HG02623 (cell line): ENCODE measurements at regions not wholly inside any gene's neighbourhood (a gene's known extent, or its start where the extent isn't known, plus 50 kb on each side); places are given as distances from the start of the nearest gene placed in this dataset.

ENCODE experiments used
- ATAC-seq: cut with Tn5 transposase; IDR thresholded peaks from one replicate; pipeline ENCODE4 v1.9.1; 2021; ENCODE audit warnings: moderate library complexity; ENCODE audit not compliant: unreplicated experiment

- no peak for ATAC-seq
Measured at GRCh38 chr17:12521416-12521815, 144.3 kb upstream of the MYOCD start.

- no peak for ATAC-seq
Measured at GRCh38 chr17:12522336-12522735, 143.4 kb upstream of the MYOCD start.

- ATAC-seq, result no peak
Measured at GRCh38 chr17:12522743-12523183, 142.9 kb upstream of the MYOCD start.

GRCh38 chr17:12523244-12523643 is 142.4 kb upstream of the MYOCD start:
- ATAC-seq, result no peak

GRCh38 chr17:12528036-12528435 is 137.7 kb upstream of the MYOCD start:
- no peak for ATAC-seq

- no peak for ATAC-seq
Measured at GRCh38 chr17:12530161-12530560, 135.5 kb upstream of the MYOCD start.

- no peak for ATAC-seq
Measured at GRCh38 chr17:12536021-12536420, 129.7 kb upstream of the MYOCD start.

GRCh38 chr17:12536472-12536871 is 129.2 kb upstream of the MYOCD start:
- ATAC-seq, result no peak

- ATAC-seq, result no peak
Measured at GRCh38 chr17:12537436-12537835, 128.3 kb upstream of the MYOCD start.

GRCh38 chr17:12538003-12538402 is 127.7 kb upstream of the MYOCD start:
- no peak for ATAC-seq

- ATAC-seq, result no peak
Measured at GRCh38 chr17:12545877-12546513, 119.7 kb upstream of the MYOCD start.

GRCh38 chr17:12546983-12547382 is 118.7 kb upstream of the MYOCD start:
- ATAC-seq, result no peak

GRCh38 chr17:12547831-12548230 is 117.9 kb upstream of the MYOCD start:
- no peak for ATAC-seq

GRCh38 chr17:12548558-12548957 is 117.1 kb upstream of the MYOCD start:
- ATAC-seq, result no peak

- ATAC-seq, result no peak
Measured at GRCh38 chr17:12549499-12550041, 116.1 kb upstream of the MYOCD start.

- no peak for ATAC-seq
Measured at GRCh38 chr17:12553625-12554024, 112.1 kb upstream of the MYOCD start.

GRCh38 chr17:12554251-12554650 is 111.4 kb upstream of the MYOCD start:
- no peak for ATAC-seq

GRCh38 chr17:12566291-12566690 is 99.4 kb upstream of the MYOCD start:
- ATAC-seq, result no peak

GRCh38 chr17:12567077-12568053 is 98.3 kb upstream of the MYOCD start:
- no peak for ATAC-seq

GRCh38 chr17:12568358-12569251 is 97.1 kb upstream of the MYOCD start:
- no peak for ATAC-seq

GRCh38 chr17:12571606-12572005 is 94.1 kb upstream of the MYOCD start:
- ATAC-seq, result no peak
